D721Med (cell line): ENCODE measurements at regions not wholly inside any gene's neighbourhood (a gene's known extent, or its start where the extent isn't known, plus 50 kb on each side); places are given as distances from the start of the nearest gene placed in this dataset.

Experiments
- DNase-seq: peaks from one replicate; pipeline ENCODE4 v3.0.0; 2011; ENCODE audit warnings: low spot score; ENCODE audit not compliant: insufficient read length
- FAIRE-seq: peaks from 2 replicates; lab custom pipeline; 2011; peaks lifted over from hg19 to GRCh38; lab: Jason Lieb, UNC
- CTCF ChIP-seq: IDR thresholded peaks from 2 replicates; pipeline ENCODE4 v1.5.1; 2012; ENCODE audit warnings: mild to moderate bottlenecking, control low read depth; ENCODE audit not compliant: insufficient read depth; ENCODE audit errors: missing control alignments

GRCh38 chr11:134753771-134754520 is 341.9 kb upstream of the B3GAT1 start:
- no peak for FAIRE-seq
- DNase-seq, result no peak
- no peak for TF ChIP-seq CTCF

GRCh38 chr11:134752964-134753770 is 341.1 kb upstream of the B3GAT1 start:
- FAIRE-seq (no peak), DNase-seq (no peak)
- no peak for TF ChIP-seq CTCF

- FAIRE-seq (no peak), DNase-seq (no peak)
- TF ChIP-seq CTCF, result no peak
These were observed 340.5 kb upstream of the B3GAT1 start for GRCh38 chr11:134752526-134752925.

- FAIRE-seq, result no peak
These were observed 339.7 kb upstream of the B3GAT1 start for GRCh38 chr11:134751766-134752165.

GRCh38 chr11:134751031-134751585 is 339.1 kb upstream of the B3GAT1 start:
- TF ChIP-seq CTCF, result no peak
- no peak for DNase-seq
- FAIRE-seq, result no peak

More at GRCh38 chr11:134751766-134752165, 339.7 kb upstream of the B3GAT1 start:
- DNase-seq, result no peak
- TF ChIP-seq CTCF, result no peak

GRCh38 chr11:134750619-134751018 is 338.6 kb upstream of the B3GAT1 start:
- FAIRE-seq, result no peak
- TF ChIP-seq CTCF, result no peak
- DNase-seq, result no peak
